K562 (cell line): ENCODE measurements at regions not wholly inside any gene's neighbourhood (a gene's known extent, or its start where the extent isn't known, plus 50 kb on each side); places are given as distances from the start of the nearest gene placed in this dataset.
"Not testable (repeated sequence)": the region's sequence is repeated elsewhere in the genome, so short reads cannot be mapped to it uniquely, and the experiment has no call there.

ENCODE experiments used
- CTCF ChIP-seq, 3 experiments: IDR thresholded peaks in 2 of 3; conservative IDR thresholded peaks in 1 of 3; 2 replicates each; pipeline ENCODE4 v1.5.1; 2011 to 2012; ENCODE audit warnings: low read length in 3 of 3, mild to moderate bottlenecking in 3 of 3, control low read depth in 2 of 3, improper control_type of control experiment in 1 of 3, inconsistent platforms in 1 of 3, low read depth in 1 of 3, mixed read lengths in 1 of 3, moderate library complexity in 1 of 3; ENCODE audit not compliant: insufficient read depth in 2 of 3
- NFIX ChIP-seq: fragments of 250-450 bp; sonication (Bioruptor Pico); IDR thresholded peaks from 2 replicates; pipeline ENCODE4 v1.4.0; 2020; ENCODE audit warnings: low read depth, mild to moderate bottlenecking, moderate library complexity
- POLR2A ChIP-seq: fragments of 450-650 bp; conservative IDR thresholded peaks from 2 replicates; pipeline ENCODE4 v1.6.1; 2016
- POLR2AphosphoS5 ChIP-seq: IDR thresholded peaks from 2 replicates; pipeline ENCODE4 v1.6.1; 2011; ENCODE audit warnings: mild to moderate bottlenecking, low read depth, low read length, moderate library complexity; ENCODE audit not compliant: control insufficient read depth, insufficient read depth
- POLR2G ChIP-seq: fragments of 200-400 bp; formaldehyde crosslinking; IDR thresholded peaks from 2 replicates; pipeline ENCODE4 v1.6.1; 2017; ENCODE audit warnings: low read depth, mild to moderate bottlenecking, antibody characterized with exemption, low read length, moderate library complexity
- TSC22D4 ChIP-seq: fragments of 450-650 bp; IDR thresholded peaks from 2 replicates; pipeline ENCODE4 v1.6.1; 2016; ENCODE audit warnings: missing genetic modification characterization, missing biosample characterization, control low read depth
- ZNF274 ChIP-seq: IDR thresholded peaks from 2 replicates; pipeline ENCODE4 v1.6.1; 2011; ENCODE audit warnings: low read depth, mild to moderate bottlenecking, low read length, moderate library complexity, borderline replicate concordance

DNA sequence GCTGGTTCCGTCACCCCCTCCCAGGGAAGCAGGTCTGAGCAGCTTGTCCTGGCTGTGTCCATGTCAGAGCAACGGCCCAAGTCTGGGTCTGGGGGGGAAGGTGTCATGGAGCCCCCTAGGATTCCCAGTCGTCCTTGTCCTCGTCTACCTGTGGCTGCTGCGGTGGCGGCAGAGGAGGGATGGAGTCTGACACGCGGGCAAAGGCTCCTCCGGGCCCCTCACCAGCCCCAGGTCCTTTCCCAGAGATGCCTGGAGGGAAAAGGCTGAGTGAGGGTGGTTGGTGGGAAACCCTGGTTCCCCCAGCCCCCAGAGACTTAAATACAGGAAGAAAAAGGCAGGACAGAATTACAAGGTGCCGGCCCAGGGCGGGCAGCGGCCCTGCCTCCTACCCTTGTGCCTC is 51.9 kb upstream of the IQSEC3 start:
- not testable (repeated sequence) for TF ChIP-seq POLR2G; ZNF274; POLR2AphosphoS5; CTCF (IDR thresholded peaks at IDR 0.05 in 2 of 3, conservative IDR thresholded peaks at IDR 0.05 in 1 of 3; ENCODE audit: insufficient read depth in 2 of 3, low read depth in 1 of 3, low read length in 3 of 3); TSC22D4 (tag); NFIX (CRISPR knock-in tag); POLR2A
